Upper lobe of left lung (tissue), 4 donors: ENCODE measurements at regions not wholly inside any gene's neighbourhood (a gene's known extent, or its start where the extent isn't known, plus 50 kb on each side); places are given as distances from the start of the nearest gene placed in this dataset.

ENCODE experiments used
- CTCF ChIP-seq, 6 experiments: fragments of 450-650 bp in 4 of 6; fragments of 200-600 bp in 2 of 6; sonication (generic) in 2 of 6; IDR thresholded peaks; one replicate each; pipeline ENCODE4 v1.5.1; 2016 to 2019; ENCODE audit warnings: antibody characterized with exemption in 6 of 6
- EP300 ChIP-seq, 4 donors: sonication (generic); formaldehyde crosslinking; IDR thresholded peaks; one replicate each; pipeline ENCODE4 v1.5.1; 2017; ENCODE audit warnings: antibody characterized with exemption in 4 of 4, control low read depth in 2 of 4
- POLR2A ChIP-seq, 4 donors: fragments of 450-650 bp; IDR thresholded peaks; one replicate each; pipeline ENCODE4 v1.5.1; 2016 to 2017; ENCODE audit warnings: antibody characterized with exemption in 4 of 4, mild to moderate bottlenecking in 2 of 4
- POLR2AphosphoS5 ChIP-seq, 2 donors: sonication (generic); formaldehyde crosslinking; IDR thresholded peaks; one replicate each; pipeline ENCODE4 v1.5.1; 2017; ENCODE audit warnings: antibody characterized with exemption in 2 of 2

GRCh38 chr6:85344996-85345395 lies 104.9 kb upstream of the NT5E start:
- TF ChIP-seq CTCF (IDR thresholded peaks at IDR 0.05) = no peak
- TF ChIP-seq POLR2A (IDR thresholded peaks at IDR 0.05) = no peak
- TF ChIP-seq EP300 (IDR thresholded peaks at IDR 0.05) = peak in 1 of 4 donors; percentile 22
- no peak for TF ChIP-seq POLR2AphosphoS5 (IDR thresholded peaks at IDR 0.05)
